HG03460 (cell line): ENCODE measurements at regions not wholly inside any gene's neighbourhood (a gene's known extent, or its start where the extent isn't known, plus 50 kb on each side); places are given as distances from the start of the nearest gene placed in this dataset.
"Not testable (repeated sequence)": the region's sequence is repeated elsewhere in the genome, so short reads cannot be mapped to it uniquely, and the experiment has no call there.

Experiments
- ATAC-seq: cut with Tn5 transposase; IDR thresholded peaks from one replicate; pipeline ENCODE4 v1.9.1; 2021; ENCODE audit not compliant: unreplicated experiment

DNA sequence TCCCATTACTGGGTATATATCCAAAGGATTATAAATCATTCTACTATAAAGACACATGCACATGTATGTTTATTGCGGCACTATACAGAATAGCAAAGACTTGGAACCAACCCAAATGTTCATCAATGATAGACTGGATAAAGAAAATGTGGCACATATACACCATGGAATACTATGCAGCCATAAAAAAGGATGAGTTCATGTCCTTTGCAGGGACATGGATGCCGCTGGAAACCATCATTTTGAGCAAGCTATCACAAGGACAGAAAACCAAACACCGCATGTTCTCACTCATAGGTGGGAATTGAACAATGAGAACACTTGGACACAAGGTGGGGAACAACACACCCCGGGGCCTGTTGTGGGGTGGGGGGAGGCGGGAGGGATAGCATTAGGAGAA lies 57.0 kb upstream of the NEUROD1 start:
- ATAC-seq = not testable (repeated sequence)

DNA sequence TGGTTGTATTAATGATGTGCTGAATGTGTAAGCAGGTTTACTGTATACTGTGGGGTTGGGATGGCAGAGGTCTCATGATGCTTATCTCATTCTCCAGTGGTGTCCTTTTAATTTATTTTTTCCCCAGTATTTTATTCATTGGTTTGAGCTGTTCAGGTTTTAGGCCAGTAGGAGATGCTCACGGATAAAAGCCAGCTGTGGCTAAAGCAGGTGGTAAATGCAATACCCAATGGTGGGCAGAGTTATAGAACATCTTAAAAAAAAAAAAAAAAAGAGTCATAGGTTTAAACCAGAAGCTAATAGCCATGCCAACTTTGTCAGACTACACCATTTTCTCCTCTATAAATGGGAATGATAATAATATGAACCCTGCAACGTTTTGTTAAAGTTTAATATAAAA lies 57.8 kb upstream of the NEUROD1 start:
- no peak for ATAC-seq

DNA sequence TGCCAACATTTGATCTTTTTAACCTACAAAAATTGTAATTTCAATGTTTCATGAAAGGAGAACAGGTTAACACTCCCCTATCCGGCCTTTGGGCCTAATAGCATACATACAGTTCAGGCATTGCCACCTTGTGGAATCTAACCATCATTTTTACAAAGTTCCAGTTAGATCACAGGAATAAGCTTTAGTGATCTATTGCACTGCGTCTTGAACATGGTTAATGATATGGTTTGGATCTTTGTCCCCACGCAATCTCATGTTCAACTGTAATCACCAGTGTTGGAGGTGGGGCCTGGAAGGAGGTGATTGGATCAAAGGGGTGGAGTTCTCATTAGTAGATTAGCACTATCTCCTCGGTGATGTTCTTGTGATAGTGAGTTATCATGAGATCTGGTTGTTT lies 58.2 kb upstream of the NEUROD1 start:
- no peak for ATAC-seq

DNA sequence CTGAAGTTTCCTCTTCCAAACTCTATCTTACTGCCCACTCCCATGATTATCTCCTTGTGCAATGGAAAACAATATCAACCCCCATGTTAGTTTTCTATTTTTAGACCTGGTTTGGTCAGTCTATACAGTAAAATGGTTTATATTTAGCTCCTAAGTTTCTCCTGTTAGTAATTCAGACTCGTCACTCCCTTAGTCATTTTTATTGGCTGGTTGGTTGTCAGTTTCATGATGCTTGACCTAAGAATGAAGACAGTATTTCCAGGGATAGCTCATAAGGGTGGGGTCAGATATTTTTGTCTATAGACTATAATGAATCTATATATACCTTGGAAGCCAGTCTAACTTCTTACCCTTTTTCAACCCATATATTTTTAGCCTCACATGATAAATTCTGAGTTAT lies 61.4 kb upstream of the NEUROD1 start:
- no peak for ATAC-seq

DNA sequence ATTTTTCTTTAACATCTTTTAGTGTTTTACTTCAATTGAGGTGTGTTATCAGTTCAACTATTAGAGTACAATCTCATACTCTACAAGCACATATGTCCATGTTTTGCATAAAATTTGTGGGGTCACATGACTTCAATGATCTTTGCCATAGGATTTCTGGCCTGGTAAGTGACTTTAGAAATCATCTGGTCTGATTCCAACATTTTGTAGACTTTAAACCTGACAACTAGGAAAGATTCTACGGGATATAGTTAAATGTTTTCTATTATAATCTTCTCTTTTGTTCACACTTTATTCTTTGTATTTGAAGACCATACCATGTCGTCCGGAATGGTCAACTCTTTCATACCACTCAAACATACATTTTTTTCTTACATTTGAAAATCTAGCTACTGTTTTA lies 62.0 kb upstream of the NEUROD1 start:
- no peak for ATAC-seq

DNA sequence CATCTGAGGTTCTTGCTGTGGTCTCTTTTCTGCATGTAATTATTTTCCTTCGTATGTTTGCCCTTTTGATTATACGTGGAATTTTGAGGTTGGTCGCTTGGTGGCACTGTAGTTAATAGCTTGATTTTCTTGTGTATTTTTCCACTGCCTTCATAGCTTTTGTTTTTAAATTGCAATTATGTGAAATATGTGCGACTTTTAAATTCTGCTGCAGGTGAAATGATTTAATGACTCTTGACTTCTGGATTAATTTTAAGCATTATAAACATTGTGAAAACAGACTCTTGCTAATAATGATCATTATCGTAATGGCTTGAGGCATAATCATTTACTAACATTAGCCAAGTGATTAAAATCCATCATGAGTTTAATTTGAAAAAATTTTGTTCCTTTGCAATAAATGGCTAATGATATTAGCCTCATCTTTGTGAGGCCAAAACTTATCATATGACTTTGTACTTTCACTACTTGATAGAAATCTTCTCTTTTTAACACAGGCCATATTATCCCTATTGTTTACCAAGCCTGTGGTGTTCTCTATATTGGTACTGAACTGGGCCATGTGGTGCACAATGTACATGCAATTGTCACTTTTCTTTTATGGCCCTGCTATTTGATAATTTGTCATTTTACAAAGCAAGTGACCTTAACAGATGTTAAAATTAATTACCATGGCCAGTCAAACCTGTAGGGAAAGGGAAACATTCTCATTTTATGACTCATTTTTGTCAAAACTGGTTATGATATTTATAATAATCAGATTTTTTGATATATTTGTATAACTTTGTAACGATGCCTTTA lies 62.8 kb upstream of the NEUROD1 start:
- no peak for ATAC-seq

DNA sequence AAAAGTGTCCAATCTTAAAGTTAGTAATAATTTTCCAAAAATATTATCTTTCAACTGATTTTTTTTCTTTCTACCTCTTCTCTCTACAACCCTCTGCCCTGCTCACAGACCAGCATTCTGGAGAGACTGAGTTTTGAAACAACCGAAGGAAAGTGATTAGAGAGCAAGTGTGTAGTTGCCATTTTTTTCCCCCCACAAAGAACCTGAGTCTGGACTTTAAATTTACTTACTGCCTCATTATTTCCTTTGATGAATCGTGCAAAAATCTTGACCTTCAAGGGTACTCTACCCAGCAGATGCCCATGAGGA lies 63.4 kb upstream of the NEUROD1 start:
- no peak for ATAC-seq

DNA sequence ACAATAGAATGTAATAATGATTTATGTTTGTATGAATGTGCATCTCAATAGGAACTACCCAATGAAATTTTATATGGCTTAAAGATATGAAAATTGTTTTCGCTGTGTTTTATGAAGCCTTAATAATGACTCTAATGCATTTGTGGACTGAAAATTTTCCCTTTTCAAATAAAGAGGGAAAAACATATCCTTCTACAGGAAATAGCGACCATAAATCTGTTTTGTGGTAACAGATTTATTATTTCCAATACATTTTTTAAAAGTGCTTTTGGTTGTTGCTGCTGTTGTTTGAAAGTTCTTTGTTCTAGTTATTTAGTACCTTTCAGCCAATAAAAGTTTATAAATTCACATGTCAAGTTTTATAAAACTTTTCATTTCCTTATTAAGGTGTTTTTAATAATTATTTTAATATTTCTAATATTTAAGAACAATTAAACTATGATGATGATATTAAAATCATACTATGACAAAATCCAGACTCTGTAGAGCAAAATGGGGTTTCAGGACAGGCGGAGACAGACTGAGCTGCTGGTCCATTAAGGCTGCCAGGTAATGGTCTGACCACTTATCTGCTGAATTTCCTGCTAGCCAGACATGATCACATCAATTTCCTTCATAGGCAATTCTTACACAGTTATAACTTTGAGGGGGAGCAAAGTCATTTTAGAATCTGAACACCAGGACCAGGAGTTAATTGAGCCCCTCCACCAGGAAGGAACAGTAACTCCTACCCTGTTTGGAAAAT lies 65.7 kb upstream of the NEUROD1 start:
- ATAC-seq = no peak

DNA sequence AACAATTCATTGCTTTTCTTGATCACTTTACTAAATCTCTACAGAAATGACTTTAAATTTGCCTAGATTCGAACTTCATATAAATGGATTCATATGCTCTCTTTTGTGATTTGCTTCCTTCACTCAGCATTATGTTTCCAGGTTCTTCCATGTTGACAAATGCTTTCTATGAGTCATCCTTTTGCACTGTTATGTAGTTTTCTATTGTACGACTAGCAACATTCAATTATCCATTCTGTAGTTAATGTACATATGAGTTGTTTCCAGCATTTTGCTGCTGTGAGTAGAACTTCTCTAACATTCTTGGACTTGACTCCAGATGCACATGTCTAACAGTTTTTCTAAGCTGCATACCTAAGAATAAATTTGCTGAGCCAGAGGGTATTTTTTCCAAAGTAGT lies 66.5 kb upstream of the NEUROD1 start:
- ATAC-seq = no peak

DNA sequence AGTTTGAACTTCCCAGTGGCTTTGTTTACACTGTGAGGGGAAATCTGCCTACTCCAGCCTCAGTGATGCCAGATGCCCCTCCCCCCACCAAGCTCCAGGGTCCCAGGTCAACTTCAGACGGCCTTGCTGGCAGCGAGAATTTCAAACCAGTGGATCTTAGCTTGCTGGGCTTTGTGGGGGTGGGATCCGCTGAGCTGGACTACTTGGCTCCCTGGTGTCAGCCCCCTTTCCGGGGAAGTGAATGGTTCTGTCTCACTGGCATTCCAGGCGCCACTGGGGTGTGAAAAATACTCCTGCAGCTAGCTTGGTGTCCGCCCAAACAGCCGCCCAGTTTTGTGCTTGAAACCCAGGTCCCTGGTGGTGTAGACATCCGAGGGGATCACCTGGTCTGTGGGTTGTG lies 70.0 kb upstream of the NEUROD1 start:
- ATAC-seq = no peak

DNA sequence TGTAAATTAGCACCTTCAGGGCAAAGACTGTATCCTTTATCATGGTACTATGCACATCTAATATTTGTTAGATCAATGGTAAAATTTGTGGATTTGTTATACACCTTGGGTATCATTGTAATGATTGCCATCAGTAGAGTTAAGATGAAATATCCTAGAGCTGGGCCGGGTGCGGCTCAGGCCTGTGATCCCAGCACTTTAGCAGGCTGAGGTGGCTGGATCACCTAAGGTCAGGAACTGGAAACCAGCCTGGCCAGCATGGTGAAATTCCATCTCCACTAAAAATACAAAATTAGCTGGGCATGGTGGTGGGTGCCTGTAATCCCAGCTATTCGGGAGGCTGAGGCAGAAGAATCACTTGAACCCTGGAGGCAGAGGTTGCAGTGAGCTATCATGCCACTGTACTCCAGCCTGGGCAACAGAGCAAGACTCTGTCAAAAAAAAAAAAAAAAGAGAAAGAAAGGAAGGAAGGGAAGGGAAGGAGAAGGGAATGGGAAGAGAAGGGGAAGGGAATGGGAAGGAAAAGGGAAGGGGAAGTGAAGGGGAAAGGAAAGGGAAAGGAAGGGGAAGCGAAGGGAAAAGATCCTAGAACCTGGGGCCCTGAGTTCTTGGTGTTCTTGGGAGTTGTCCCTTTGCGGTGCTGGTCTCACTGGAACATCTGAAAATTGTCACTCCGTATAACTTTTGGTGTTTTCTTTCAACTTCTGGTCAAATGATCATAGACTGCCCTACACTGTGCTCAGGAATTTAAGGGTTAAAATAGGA lies 71.1 kb upstream of the NEUROD1 start:
- ATAC-seq = no peak

DNA sequence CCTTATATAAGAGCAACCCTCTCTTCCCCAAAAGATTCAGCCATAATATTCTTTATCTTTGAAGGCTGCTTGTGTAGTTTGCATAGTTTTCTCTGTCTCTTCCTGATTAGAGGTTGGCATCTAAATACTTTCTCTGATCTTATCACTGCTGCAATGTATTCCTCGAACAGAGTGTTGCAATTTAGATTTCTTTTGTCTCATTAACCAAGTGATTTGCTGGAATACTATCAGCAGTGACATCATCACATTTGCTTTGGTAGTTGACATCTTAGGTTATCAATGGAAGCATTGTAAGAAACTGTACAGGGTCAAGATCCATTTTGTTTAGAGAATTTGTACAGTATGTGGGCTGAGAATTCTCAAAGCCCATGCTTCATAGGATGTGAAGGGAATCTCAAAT lies 72.0 kb upstream of the NEUROD1 start:
- no peak for ATAC-seq

DNA sequence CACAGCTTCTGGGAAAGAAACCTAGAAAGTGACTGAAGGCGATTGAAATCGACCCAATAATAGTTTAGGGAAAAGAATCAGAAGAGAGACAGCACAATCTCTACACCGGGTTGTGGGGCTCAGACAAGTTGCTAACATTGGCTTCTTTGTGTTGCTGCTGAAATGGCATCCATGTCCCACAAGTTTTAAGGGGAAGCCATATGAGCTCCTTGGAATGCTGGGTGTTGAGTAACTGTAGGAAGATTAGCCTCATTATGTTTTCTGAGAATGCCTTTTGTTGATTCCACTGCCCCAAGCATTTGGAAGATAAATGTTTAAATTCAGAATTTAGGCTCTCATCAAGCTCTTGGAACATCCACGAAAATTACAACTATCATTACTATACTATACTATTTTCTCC lies 73.4 kb upstream of the NEUROD1 start:
- ATAC-seq = no peak

DNA sequence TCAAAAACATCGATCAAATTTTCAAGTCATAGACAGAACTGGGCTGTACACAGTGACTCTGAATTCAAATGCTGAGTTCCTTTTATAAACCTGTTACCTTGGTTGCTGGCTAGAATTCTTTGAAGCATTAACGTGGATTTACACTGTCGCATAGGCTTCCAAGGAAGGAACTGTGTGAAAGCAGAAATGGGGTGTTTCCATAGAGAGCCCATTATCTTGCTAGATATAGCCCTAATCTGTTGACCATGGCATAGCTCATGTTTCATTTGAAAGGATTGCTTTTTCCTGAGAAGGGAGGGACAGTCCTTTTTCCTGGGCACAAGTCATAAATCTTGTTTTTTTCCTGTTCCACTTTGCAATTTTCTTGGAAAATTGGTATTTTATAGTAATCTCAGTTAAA lies 73.8 kb upstream of the NEUROD1 start:
- ATAC-seq = no peak

DNA sequence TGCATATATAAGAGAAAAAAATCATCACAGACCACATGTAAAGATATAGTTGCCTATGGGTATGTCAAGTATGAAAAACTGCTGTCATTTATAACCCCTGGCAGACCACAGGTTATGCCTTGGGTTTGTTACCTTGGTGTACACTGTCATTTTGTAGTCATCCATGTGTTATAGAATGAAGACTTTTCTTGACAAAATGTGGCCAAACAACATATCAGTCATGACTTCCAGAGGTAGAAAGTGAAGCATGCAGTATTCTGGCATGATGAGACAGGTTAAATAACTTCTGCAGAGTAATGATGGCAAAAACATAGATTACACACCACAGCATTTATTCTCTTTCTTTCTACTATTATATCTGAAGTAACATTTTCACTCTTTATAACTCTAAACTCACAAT lies 74.9 kb upstream of the NEUROD1 start:
- no peak for ATAC-seq

DNA sequence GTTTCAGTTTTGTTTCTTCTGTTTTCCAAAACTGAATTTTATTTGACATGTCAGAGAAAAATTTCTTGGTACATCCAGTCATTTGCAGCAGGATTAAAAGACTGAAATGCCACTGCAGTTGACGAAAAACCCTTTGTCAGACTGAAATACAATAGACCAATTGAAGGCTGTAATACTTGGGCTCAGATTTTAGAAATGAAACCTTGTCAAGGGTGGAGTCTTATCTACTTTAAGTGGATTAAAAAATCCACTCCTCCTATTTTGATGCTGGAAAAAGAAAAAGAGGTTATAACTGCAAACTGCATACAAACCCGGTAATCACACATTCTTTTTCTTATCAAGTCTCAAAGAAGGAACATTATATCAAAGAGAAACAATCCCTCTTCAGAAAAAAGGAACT lies 80.2 kb upstream of the NEUROD1 start:
- ATAC-seq = no peak

DNA sequence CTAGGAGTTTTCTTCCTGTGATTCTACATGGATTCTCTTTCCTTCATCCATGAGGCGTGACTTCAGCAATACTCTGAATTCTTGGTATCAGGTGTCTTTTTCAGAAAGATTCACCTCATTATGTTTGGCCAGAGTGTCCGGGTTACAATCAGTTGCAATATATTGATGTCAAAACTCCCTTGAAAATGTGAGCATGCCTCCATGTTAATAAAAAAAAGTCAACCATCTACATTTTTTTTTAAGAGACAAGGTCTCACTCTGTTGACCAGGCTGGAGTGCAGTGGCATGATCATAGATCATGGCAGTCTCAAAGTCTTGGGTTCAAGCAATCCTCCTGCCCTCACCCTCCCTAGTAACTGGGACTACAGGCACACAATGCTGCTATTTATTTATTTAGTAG lies 80.9 kb upstream of the NEUROD1 start:
- no peak for ATAC-seq

DNA sequence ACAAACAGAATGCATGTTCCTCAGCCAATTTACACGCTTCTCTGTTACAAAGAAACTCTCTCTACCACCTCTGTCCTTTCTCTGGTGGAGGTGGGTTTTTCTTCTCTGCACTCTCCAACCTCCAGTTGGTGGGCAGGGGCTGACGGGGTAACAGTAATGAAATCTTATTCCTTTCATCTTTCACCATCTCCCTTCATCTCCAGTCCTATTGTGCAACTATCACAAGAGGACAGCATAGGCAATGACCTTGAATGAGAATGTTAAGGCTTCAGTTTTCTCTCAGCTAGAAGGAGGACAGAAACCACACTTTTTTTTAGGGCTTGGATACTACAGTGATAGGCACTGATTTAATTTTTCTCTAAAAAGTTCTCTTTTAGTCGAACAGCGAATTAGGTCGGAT lies 81.7 kb upstream of the NEUROD1 start:
- no peak for ATAC-seq

DNA sequence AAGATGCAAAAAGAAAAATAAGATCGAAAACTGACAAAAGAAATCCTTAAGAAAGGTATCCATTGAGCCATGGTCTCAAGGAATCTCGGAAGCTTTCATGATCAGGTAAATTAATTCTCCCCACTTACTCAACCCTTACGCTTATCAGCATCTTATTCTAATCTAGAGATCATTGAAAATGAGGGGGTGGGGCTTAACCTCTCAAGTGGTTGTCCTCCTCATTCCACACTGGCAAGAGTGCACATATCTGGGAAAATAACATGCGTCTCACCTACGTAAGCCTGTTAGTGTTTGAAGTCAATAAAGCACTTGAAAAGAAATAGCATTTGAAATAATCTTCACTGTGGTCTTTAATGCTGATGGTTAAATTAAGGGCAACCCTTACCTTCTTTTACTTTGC lies 82.5 kb upstream of the NEUROD1 start:
- ATAC-seq = no peak

DNA sequence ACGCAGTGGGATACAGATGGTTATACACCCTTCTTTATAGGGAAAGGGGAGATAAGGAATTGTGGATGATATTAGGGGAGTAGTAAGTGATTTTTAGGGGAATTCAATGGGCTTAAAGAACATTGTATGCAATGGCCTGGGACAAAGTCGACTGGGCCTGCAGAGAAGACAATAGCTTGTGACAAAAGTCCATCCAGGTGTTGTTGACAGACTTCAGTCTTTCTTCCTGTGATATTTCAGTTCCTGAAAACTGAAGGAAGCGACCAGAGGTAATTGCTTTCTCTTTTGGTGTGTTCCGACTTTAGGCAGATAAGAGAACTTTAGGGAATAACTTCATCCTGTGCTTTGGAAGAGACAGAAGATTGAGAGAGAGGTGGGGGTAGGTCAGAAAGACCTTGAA lies 83.1 kb upstream of the NEUROD1 start:
- no peak for ATAC-seq

DNA sequence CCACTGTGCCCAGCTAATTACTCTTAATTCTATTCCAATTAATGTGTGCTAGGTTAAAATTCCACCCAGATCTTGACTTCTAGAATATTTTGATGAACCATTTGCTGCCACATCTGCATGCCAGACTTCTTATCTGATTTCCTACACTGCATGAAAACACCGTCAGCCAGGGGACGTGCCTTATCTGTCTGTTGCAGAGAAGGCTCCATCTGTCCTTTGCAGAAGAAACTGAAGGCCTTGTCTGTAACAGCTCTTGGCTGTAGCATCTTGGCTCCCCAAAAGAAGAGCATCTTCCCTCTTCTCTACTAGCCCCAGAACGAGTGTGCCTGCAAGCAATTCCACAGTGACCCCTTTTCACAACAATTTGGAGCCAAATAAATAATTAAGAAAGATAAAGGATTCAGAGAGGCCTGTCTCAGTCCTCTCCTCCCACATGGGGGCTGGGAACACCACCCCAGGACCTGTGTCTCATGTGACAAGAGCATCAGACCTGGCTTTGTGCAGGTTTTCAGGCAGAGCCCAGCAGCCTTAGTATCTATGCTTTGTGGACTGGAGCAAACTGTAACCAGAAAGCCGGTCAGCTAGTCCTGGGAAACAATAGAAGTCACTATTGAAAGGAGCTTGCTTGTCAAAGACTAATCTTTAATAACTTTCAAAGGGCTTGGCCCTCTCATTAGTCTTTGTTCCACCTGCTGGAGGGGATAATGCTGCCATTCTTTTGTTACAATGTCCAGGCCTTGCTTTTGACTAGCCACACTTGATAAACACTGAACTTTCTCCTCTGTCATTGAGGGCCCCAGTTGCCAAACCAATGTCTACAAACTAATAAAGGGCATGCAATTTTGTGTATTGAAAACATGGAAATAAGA lies 84.0 kb upstream of the NEUROD1 start:
- ATAC-seq = no peak
